Stomach (tissue), 4 donors: ENCODE measurements at regions not wholly inside any gene's neighbourhood (a gene's known extent, or its start where the extent isn't known, plus 50 kb on each side); places are given as distances from the start of the nearest gene placed in this dataset.

ENCODE experiments used
- CTCF ChIP-seq, 7 experiments: fragments of 450-650 bp in 4 of 7; fragments of 200-600 bp in 3 of 7; sonication (generic) in 3 of 7; IDR thresholded peaks; one replicate each; pipeline ENCODE4 v1.5.1; 2016 to 2019; ENCODE audit warnings: antibody characterized with exemption in 7 of 7, control low read depth in 2 of 7, mild to moderate bottlenecking in 1 of 7
- EP300 ChIP-seq: sonication (generic); formaldehyde crosslinking; IDR thresholded peaks from one replicate; pipeline ENCODE4 v1.6.1; 2017; ENCODE audit warnings: antibody characterized with exemption
- POLR2A ChIP-seq, 4 donors: fragments of 450-650 bp; IDR thresholded peaks; one replicate each; pipeline ENCODE4 v1.6.1; 2016; ENCODE audit warnings: antibody characterized with exemption in 4 of 4, control low read depth in 2 of 4, mild to moderate bottlenecking in 1 of 4, moderate library complexity in 1 of 4
- POLR2AphosphoS5 ChIP-seq, 3 donors: sonication (generic); formaldehyde crosslinking; IDR thresholded peaks; one replicate each; pipeline ENCODE4 v1.6.1; 2016; ENCODE audit warnings: antibody characterized with exemption in 3 of 3

- TF ChIP-seq CTCF (IDR thresholded peaks at IDR 0.05) (no peak), EP300 (no peak), POLR2A (IDR thresholded peaks at IDR 0.05) (no peak), POLR2AphosphoS5 (IDR thresholded peaks at IDR 0.05) (no peak)
These were observed 648.9 kb downstream of the FRK start for GRCh38 chr6:115411756-115412155.
